Activated naive CD8-positive, alpha-beta T cell treated with anti-CD3 and anti-CD28 coated beads, Interleukin-2, amount 10 ng/mL, durations not matched to agents 7 days and 5 days (primary cell): ENCODE measurements at regions not wholly inside any gene's neighbourhood (a gene's known extent, or its start where the extent isn't known, plus 50 kb on each side); places are given as distances from the start of the nearest gene placed in this dataset.
A peak's percentile ranks its signal among the peaks of the same experiment; 100 is the strongest.

ENCODE experiments used
- ATAC-seq: fragments of 150-1000 bp; cut with Tn5 transposase; one replicate; pipeline ENCODE4 v1.10.0; 2021; ENCODE audit warnings: low read depth, moderate library complexity
- POLR2A ChIA-PET: fragments of 350-600 bp; sonication (Branson Sonifier 250); formaldehyde crosslinking; loops from one replicate; lab custom pipeline; 2021; ENCODE audit warnings: antibody characterized with exemption; lab: Charles Lee
- DNase-seq: peaks from one replicate; pipeline ENCODE4 v3.0.0; 2021
- H3K27ac Mint-ChIP-seq: one replicate; pipeline ENCODE4 v1.8.0; 2022; ENCODE audit warnings: mild to moderate bottlenecking, mixed read lengths
- H3K27me3 Mint-ChIP-seq: one replicate; pipeline ENCODE4 v1.8.0; 2022; ENCODE audit warnings: mild to moderate bottlenecking, moderate library complexity, mixed read lengths
- H3K36me3 Mint-ChIP-seq: one replicate; pipeline ENCODE4 v1.8.0; 2021; ENCODE audit warnings: mild to moderate bottlenecking, mixed read lengths
- H3K4me1 Mint-ChIP-seq: one replicate; pipeline ENCODE4 v1.8.0; 2021; ENCODE audit warnings: mixed read lengths
- H3K4me3 Mint-ChIP-seq: one replicate; pipeline ENCODE4 v1.8.0; 2022; ENCODE audit warnings: mild to moderate bottlenecking, moderate library complexity, mixed read lengths
- H3K9me3 Mint-ChIP-seq: one replicate; pipeline ENCODE4 v1.8.0; 2021; ENCODE audit warnings: mixed read lengths

GRCh38 chr9:20040991-20041696 is 252.3 kb upstream of the SLC24A2 start:
- Mint-ChIP-seq H3K4me3 (no peak overlapping the region), H3K36me3 (no peaks in the 10 kb centered on the region), H3K9me3 (no peaks in the 10 kb centered on the region), H3K4me1 (peaks cover 39% of the 10 kb centered on the region), H3K27me3 (peaks cover 2% of the 10 kb centered on the region), H3K27ac (no peak overlapping the region)
- no peak for ATAC-seq
- no peak for DNase-seq
- POLR2A ChIA-PET, result interaction anchor here (0.8 kb wide), 2 partner anchors 26 to 643 kb away, joined by 3 read pairs; partner anchors contain the start of gene FOCAD

GRCh38 chr9:20037699-20038098 is 248.9 kb upstream of the SLC24A2 start:
- H3K4me1 Mint-ChIP-seq, result peaks cover 22% of the 10 kb centered on the region
- DNase-seq, result no peak
- no peaks in the 10 kb centered on the region for H3K9me3 Mint-ChIP-seq
- H3K27ac Mint-ChIP-seq, result no peak overlapping the region
- H3K36me3 Mint-ChIP-seq, result peaks cover 2% of the 10 kb centered on the region
- ATAC-seq, result no peak
- no peak overlapping the region for H3K4me3 Mint-ChIP-seq
- POLR2A ChIA-PET, result no interaction called here
- peaks cover 2% of the 10 kb centered on the region for H3K27me3 Mint-ChIP-seq

- H3K4me3 Mint-ChIP-seq, result no peak overlapping the region
- POLR2A ChIA-PET, result no interaction called here
- peaks cover 11% of the 10 kb centered on the region for H3K4me1 Mint-ChIP-seq
- no peak overlapping the region for H3K27ac Mint-ChIP-seq
- H3K36me3 Mint-ChIP-seq, result peaks cover 2% of the 10 kb centered on the region
- peaks cover 2% of the 10 kb centered on the region for H3K27me3 Mint-ChIP-seq
- H3K9me3 Mint-ChIP-seq, result no peaks in the 10 kb centered on the region
- ATAC-seq, result no peak
- DNase-seq, result no peak
These were observed 244.7 kb upstream of the SLC24A2 start for GRCh38 chr9:20033511-20033910.

- POLR2A ChIA-PET, result interaction anchor here (0.9 kb wide), 1 partner anchor 177 kb away, joined by 3 read pairs; no protein-coding TSS in a partner anchor
- Mint-ChIP-seq H3K36me3 (peaks cover 2% of the 10 kb centered on the region), H3K9me3 (no peaks in the 10 kb centered on the region), H3K27me3 (peaks cover 2% of the 10 kb centered on the region), H3K4me1 (peaks cover 11% of the 10 kb centered on the region), H3K4me3 (no peak overlapping the region), H3K27ac (no peak overlapping the region)
- no peak for DNase-seq
- no peak for ATAC-seq
These were observed 243.7 kb upstream of the SLC24A2 start for GRCh38 chr9:20032413-20033006.

- Mint-ChIP-seq H3K27me3 (peaks cover 2% of the 10 kb centered on the region), H3K27ac (no peak overlapping the region), H3K4me1 (peaks cover 11% of the 10 kb centered on the region), H3K4me3 (no peak overlapping the region), H3K36me3 (peaks cover 3% of the 10 kb centered on the region), H3K9me3 (no peaks in the 10 kb centered on the region)
- no peak for ATAC-seq
- no peak for DNase-seq
- POLR2A ChIA-PET, result interaction anchor here (0.6 kb wide), 1 partner anchor 13 kb away, joined by 3 read pairs; no protein-coding TSS in a partner anchor
These were observed 243.0 kb upstream of the SLC24A2 start for GRCh38 chr9:20031836-20032235.

- H3K9me3 Mint-ChIP-seq, result no peaks in the 10 kb centered on the region
- H3K27me3 Mint-ChIP-seq, result no peaks in the 10 kb centered on the region
- peaks cover 9% of the 10 kb centered on the region for H3K4me1 Mint-ChIP-seq
- no peak overlapping the region for H3K27ac Mint-ChIP-seq
- no peak for DNase-seq
- POLR2A ChIA-PET, result interaction anchor here (0.6 kb wide), 1 partner anchor 593 kb away, joined by 3 read pairs; no protein-coding TSS in a partner anchor
- ATAC-seq, result no peak
- H3K4me3 Mint-ChIP-seq, result no peak overlapping the region
- peaks cover 1% of the 10 kb centered on the region for H3K36me3 Mint-ChIP-seq
These were observed 241.8 kb upstream of the SLC24A2 start for GRCh38 chr9:20030671-20031070.

- POLR2A ChIA-PET, result no interaction called here
- Mint-ChIP-seq H3K27me3 (no peaks in the 10 kb centered on the region), H3K9me3 (no peaks in the 10 kb centered on the region), H3K36me3 (peaks cover 1% of the 10 kb centered on the region), H3K27ac (no peak overlapping the region), H3K4me3 (no peak overlapping the region), H3K4me1 (peaks cover 9% of the 10 kb centered on the region)
- ATAC-seq, result no peak
- DNase-seq, result no peak
These were observed 241.4 kb upstream of the SLC24A2 start for GRCh38 chr9:20030221-20030620.

GRCh38 chr9:20028849-20029231 is 240.0 kb upstream of the SLC24A2 start:
- Mint-ChIP-seq H3K36me3 (peaks cover 1% of the 10 kb centered on the region), H3K4me1 (peaks cover 9% of the 10 kb centered on the region), H3K4me3 (no peak overlapping the region), H3K27me3 (no peaks in the 10 kb centered on the region), H3K27ac (no peak overlapping the region), H3K9me3 (no peaks in the 10 kb centered on the region)
- ATAC-seq (no peak), DNase-seq (no peak)
- POLR2A ChIA-PET, result no interaction called here

- H3K36me3 Mint-ChIP-seq, result peaks cover 1% of the 10 kb centered on the region
- H3K4me1 Mint-ChIP-seq, result peaks cover 3% of the 10 kb centered on the region
These were observed 239.5 kb upstream of the SLC24A2 start for GRCh38 chr9:20028192-20028848.

GRCh38 chr9:20023961-20024571 is 235.2 kb upstream of the SLC24A2 start:
- H3K9me3 Mint-ChIP-seq, result peaks cover 7% of the 10 kb centered on the region
- POLR2A ChIA-PET, result no interaction called here
- no peak for DNase-seq

More at GRCh38 chr9:20028192-20028848, 239.5 kb upstream of the SLC24A2 start:
- POLR2A ChIA-PET, result no interaction called here
- Mint-ChIP-seq H3K9me3 (no peaks in the 10 kb centered on the region), H3K27ac (no peak overlapping the region), H3K27me3 (no peaks in the 10 kb centered on the region), H3K4me3 (no peak overlapping the region)
- ATAC-seq (no peak), DNase-seq (no peak)

GRCh38 chr9:20023210-20023905 is 234.5 kb upstream of the SLC24A2 start:
- H3K4me3 Mint-ChIP-seq, result no peak overlapping the region
- peaks cover 3% of the 10 kb centered on the region for H3K27me3 Mint-ChIP-seq
- ATAC-seq (no peak), DNase-seq (no peak)
- H3K36me3 Mint-ChIP-seq, result peaks cover 9% of the 10 kb centered on the region
- POLR2A ChIA-PET, result no interaction called here
- H3K4me1 Mint-ChIP-seq, result no peaks in the 10 kb centered on the region
- peaks cover 7% of the 10 kb centered on the region for H3K9me3 Mint-ChIP-seq
- H3K27ac Mint-ChIP-seq, result no peak overlapping the region

More at GRCh38 chr9:20023961-20024571, 235.2 kb upstream of the SLC24A2 start:
- Mint-ChIP-seq H3K27me3 (peaks cover 3% of the 10 kb centered on the region), H3K27ac (no peak overlapping the region), H3K36me3 (peaks cover 6% of the 10 kb centered on the region), H3K4me1 (no peaks in the 10 kb centered on the region), H3K4me3 (no peak overlapping the region)
- ATAC-seq, result no peak

GRCh38 chr9:20022410-20022809 is 233.6 kb upstream of the SLC24A2 start:
- Mint-ChIP-seq H3K36me3 (peaks cover 11% of the 10 kb centered on the region), H3K4me1 (no peaks in the 10 kb centered on the region), H3K4me3 (no peak overlapping the region), H3K27me3 (peaks cover 3% of the 10 kb centered on the region), H3K9me3 (peaks cover 8% of the 10 kb centered on the region), H3K27ac (no peak overlapping the region)
- no peak for DNase-seq
- POLR2A ChIA-PET, result no interaction called here
- no peak for ATAC-seq

GRCh38 chr9:20016611-20017010 is 227.8 kb upstream of the SLC24A2 start:
- peaks cover 32% of the 10 kb centered on the region for H3K36me3 Mint-ChIP-seq
- H3K27ac Mint-ChIP-seq, result peak overlapping the region; percentile 5
- peak; percentile 47 for ATAC-seq
- H3K4me3 Mint-ChIP-seq, result peak overlapping the region; percentile 4
- DNase-seq, result no peak
- peaks cover 20% of the 10 kb centered on the region for H3K9me3 Mint-ChIP-seq
- POLR2A ChIA-PET, result interaction anchor here (0.9 kb wide), 1 partner anchor 606 kb away, joined by 3 read pairs; the partner anchor contains the start of gene MLLT3
- peaks cover 23% of the 10 kb centered on the region for H3K4me1 Mint-ChIP-seq
- no peaks in the 10 kb centered on the region for H3K27me3 Mint-ChIP-seq
